ENCODE measurements at regions not wholly inside any gene's neighbourhood (a gene's known extent, or its start where the extent isn't known, plus 50 kb on each side); places are given as distances from the start of the nearest gene placed in this dataset.
"Not testable (repeated sequence)": the region's sequence is repeated elsewhere in the genome, so short reads cannot be mapped to it uniquely, and the experiment has no call there.

DNA sequence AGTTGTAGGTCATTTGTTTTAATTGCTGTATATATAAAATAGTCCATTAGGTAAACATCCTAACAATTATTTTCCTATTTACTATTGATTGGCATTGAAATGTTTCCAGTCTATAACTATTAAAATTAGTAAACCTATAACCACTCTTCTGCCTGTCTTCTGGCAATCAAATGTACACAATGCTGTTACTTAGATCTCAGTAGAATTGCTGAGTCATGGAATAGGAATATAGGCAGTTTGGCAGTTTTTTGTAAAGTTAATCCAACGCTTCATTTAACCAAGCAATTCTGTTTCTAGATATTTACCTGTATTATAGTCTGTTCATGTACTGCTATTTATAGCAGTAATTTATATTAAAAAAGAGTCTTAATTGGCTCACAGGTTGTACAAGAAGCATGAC, 518.1 kb downstream of the DCDC2C start:
- no peak for ATAC-seq (ENCODE audit: poor library complexity)

GRCh38 chr2:4221845-4222244, 518.5 kb downstream of the DCDC2C start:
- Mint-ChIP-seq H3K27me3 (no peaks in the 10 kb centered on the region), H3K36me3 (ENCODE audit: low read depth) (no peaks in the 10 kb centered on the region), H3K4me3 (no peak overlapping the region), H3K27ac (no peak overlapping the region), H3K4me1 (ENCODE audit: low read depth) (no peaks in the 10 kb centered on the region), H3K9me3 (peaks cover 10% of the 10 kb centered on the region)
- TF ChIP-seq CTCF (IDR thresholded peaks at IDR 0.05), result no peak
- Histone ChIP-seq H3K4me1 (ENCODE audit: insufficient read depth, low read length) (no peaks in the 10 kb centered on the region), H3K27me3 (ENCODE audit: control insufficient read depth in 1 of 2, insufficient read depth in 2 of 2, low read length in 2 of 2) (no peaks in the 10 kb centered on the region), H3K4me3 (ENCODE audit: low read length) (no peak overlapping the region), H3K36me3 (ENCODE audit: insufficient read depth, low read length) (no peaks in the 10 kb centered on the region), H3K9me3 (ENCODE audit: control insufficient read depth in 1 of 2, insufficient read depth in 1 of 2, low read length in 2 of 2) (peaks cover 0 to 3% of the 10 kb centered on the region in 2 experiments), H3K27ac (ENCODE audit: low read depth in 1 of 2, low read length in 2 of 2) (no peak overlapping the region)
- CTCF ChIA-PET, result no interaction called here
- intact Hi-C loops (cut with DNase I, micrococcal nuclease), result no loop called here
- no peak for ATAC-seq (ENCODE audit: poor library complexity)
- DNase-seq, result no peak
- POLR2A ChIA-PET, result no interaction called here

More for the DNA sequence above, 518.1 kb downstream of the DCDC2C start:
- POLR2A ChIA-PET, result no interaction called here
- no peaks in the 10 kb centered on the region for H3K4me1 Mint-ChIP-seq (ENCODE audit: low read depth)
- Histone ChIP-seq H3K9me3 (ENCODE audit: control insufficient read depth in 1 of 2, insufficient read depth in 1 of 2, low read length in 2 of 2) (peaks cover 0 to 3% of the 10 kb centered on the region in 2 experiments), H3K4me1 (ENCODE audit: insufficient read depth, low read length) (no peaks in the 10 kb centered on the region), H3K4me3 (ENCODE audit: low read length) (no peak overlapping the region), H3K36me3 (ENCODE audit: insufficient read depth, low read length) (no peaks in the 10 kb centered on the region), H3K27me3 (ENCODE audit: control insufficient read depth in 1 of 2, insufficient read depth in 2 of 2, low read length in 2 of 2) (no peaks in the 10 kb centered on the region), H3K27ac (ENCODE audit: low read depth in 1 of 2, low read length in 2 of 2) (no peak overlapping the region)
- intact Hi-C loops (cut with DNase I, micrococcal nuclease), result no loop called here
- no peaks in the 10 kb centered on the region for H3K36me3 Mint-ChIP-seq (ENCODE audit: low read depth)
- CTCF ChIA-PET, result no interaction called here
- peaks cover 10% of the 10 kb centered on the region for H3K9me3 Mint-ChIP-seq
- no peak overlapping the region for H3K27ac Mint-ChIP-seq
- no peaks in the 10 kb centered on the region for H3K27me3 Mint-ChIP-seq
- no peak for TF ChIP-seq CTCF (IDR thresholded peaks at IDR 0.05)
- no peak overlapping the region for H3K4me3 Mint-ChIP-seq
- no peak for DNase-seq

GRCh38 chr2:4244422-4244821, 541.0 kb downstream of the DCDC2C start:
- H3K9me3 Mint-ChIP-seq, result peaks cover 21% of the 10 kb centered on the region
- H3K36me3 Mint-ChIP-seq (ENCODE audit: low read depth); H3K36me3 ChIP-seq (ENCODE audit: insufficient read depth, low read length); DNase-seq; intact Hi-C loops (cut with DNase I, micrococcal nuclease); H3K27ac ChIP-seq (ENCODE audit: low read depth in 1 of 2, low read length in 2 of 2); H3K27me3 ChIP-seq (ENCODE audit: control insufficient read depth in 1 of 2, insufficient read depth in 2 of 2, low read length in 2 of 2); H3K27me3 Mint-ChIP-seq; POLR2A ChIA-PET; H3K4me1 Mint-ChIP-seq (ENCODE audit: low read depth); ATAC-seq (ENCODE audit: poor library complexity); CTCF ChIA-PET; H3K4me1 ChIP-seq (ENCODE audit: insufficient read depth, low read length); H3K27ac Mint-ChIP-seq; H3K4me3 ChIP-seq (ENCODE audit: low read length); H3K4me3 Mint-ChIP-seq: not testable (repeated sequence)
- H3K9me3 ChIP-seq (ENCODE audit: control insufficient read depth in 1 of 2, insufficient read depth in 1 of 2, low read length in 2 of 2), result peaks cover 0 to 32% of the 10 kb centered on the region in 2 experiments

- H3K4me3 ChIP-seq (ENCODE audit: low read length), result no peak overlapping the region
- ChIA-PET POLR2A (no interaction called here), CTCF (no interaction called here)
- H3K4me1 ChIP-seq (ENCODE audit: insufficient read depth, low read length), result no peaks in the 10 kb centered on the region
- no peaks in the 10 kb centered on the region for H3K27me3 ChIP-seq (ENCODE audit: control insufficient read depth in 1 of 2, insufficient read depth in 2 of 2, low read length in 2 of 2)
- Mint-ChIP-seq H3K4me3 (no peak overlapping the region), H3K9me3 (peaks cover 14% of the 10 kb centered on the region), H3K4me1 (ENCODE audit: low read depth) (no peaks in the 10 kb centered on the region), H3K36me3 (ENCODE audit: low read depth) (no peaks in the 10 kb centered on the region), H3K27me3 (no peaks in the 10 kb centered on the region), H3K27ac (no peak overlapping the region)
- no peak for DNase-seq
- intact Hi-C loops (cut with DNase I, micrococcal nuclease), result no loop called here
- H3K9me3 ChIP-seq (ENCODE audit: control insufficient read depth in 1 of 2, insufficient read depth in 1 of 2, low read length in 2 of 2), result peaks cover 0 to 37% of the 10 kb centered on the region in 2 experiments
- no peak for ATAC-seq (ENCODE audit: poor library complexity)
- no peak overlapping the region for H3K27ac ChIP-seq (ENCODE audit: low read depth in 1 of 2, low read length in 2 of 2)
- H3K36me3 ChIP-seq (ENCODE audit: insufficient read depth, low read length), result no peaks in the 10 kb centered on the region
- TF ChIP-seq CTCF (IDR thresholded peaks at IDR 0.05), result no peak
These were observed 543.2 kb downstream of the DCDC2C start for GRCh38 chr2:4246364-4247131.

Data from CD4-positive, alpha-beta T cell (primary cell).